NCI-H2196 treated with DMSO at 0.1 percent for 48 hours (cell line): ENCODE measurements at regions not wholly inside any gene's neighbourhood (a gene's known extent, or its start where the extent isn't known, plus 50 kb on each side); places are given as distances from the start of the nearest gene placed in this dataset.
"Not testable (repeated sequence)": the region's sequence is repeated elsewhere in the genome, so short reads cannot be mapped to it uniquely, and the experiment has no call there.

ENCODE experiments used
- DNase-seq: peaks from one replicate; lab custom pipeline; 2025; ENCODE audit not compliant: unreplicated experiment; lab: John Stamatoyannopoulos, UW

- DNase-seq, result no peak
Observed at GRCh38 chr10:64175271-64175962, 654.2 kb downstream of the REEP3 start.

- no peak for DNase-seq
Observed at GRCh38 chr10:64182671-64183070, 661.5 kb downstream of the REEP3 start.

- no peak for DNase-seq
Observed at GRCh38 chr10:64191286-64191685, 670.1 kb downstream of the REEP3 start.

GRCh38 chr10:64196638-64197315, 675.6 kb downstream of the REEP3 start:
- no peak for DNase-seq

GRCh38 chr10:64201936-64202335, 680.7 kb downstream of the REEP3 start:
- DNase-seq, result no peak

- DNase-seq, result not testable (repeated sequence)
Observed at GRCh38 chr10:64204504-64204903, 683.3 kb downstream of the REEP3 start.

- no peak for DNase-seq
Observed at GRCh38 chr10:64206409-64206808, 685.2 kb downstream of the REEP3 start.

GRCh38 chr10:64209561-64209960, 688.4 kb downstream of the REEP3 start:
- no peak for DNase-seq

- DNase-seq, result no peak
Observed at GRCh38 chr10:64210211-64210610, 689.0 kb downstream of the REEP3 start.

- no peak for DNase-seq
Observed at GRCh38 chr10:64211466-64211865, 690.3 kb downstream of the REEP3 start.

GRCh38 chr10:64215088-64215487, 693.9 kb downstream of the REEP3 start:
- DNase-seq, result no peak

GRCh38 chr10:64219271-64220025, 698.2 kb downstream of the REEP3 start:
- DNase-seq, result no peak

- no peak for DNase-seq
Observed at GRCh38 chr10:64234489-64234888, 713.3 kb downstream of the REEP3 start.

GRCh38 chr10:64257704-64258103, 736.5 kb downstream of the REEP3 start:
- no peak for DNase-seq

- DNase-seq, result no peak
Observed at GRCh38 chr10:64261092-64261491, 739.9 kb downstream of the REEP3 start.

GRCh38 chr10:64261676-64262075, 740.5 kb downstream of the REEP3 start:
- no peak for DNase-seq

GRCh38 chr10:64265961-64266360, 744.8 kb downstream of the REEP3 start:
- DNase-seq, result no peak

- DNase-seq, result no peak
Observed at GRCh38 chr10:64271508-64271907, 750.3 kb downstream of the REEP3 start.

GRCh38 chr10:64271983-64272382, 750.8 kb downstream of the REEP3 start:
- DNase-seq, result no peak

- no peak for DNase-seq
Observed at GRCh38 chr10:64275001-64275400, 753.8 kb downstream of the REEP3 start.

- no peak for DNase-seq
Observed at GRCh38 chr10:64275774-64276173, 754.6 kb downstream of the REEP3 start.

- no peak for DNase-seq
Observed at GRCh38 chr10:64277536-64277935, 756.3 kb downstream of the REEP3 start.
